ENCODE measurements at regions not wholly inside any gene's neighbourhood (a gene's known extent, or its start where the extent isn't known, plus 50 kb on each side); places are given as distances from the start of the nearest gene placed in this dataset.

- Histone ChIP-seq H3K4me3 (no peak overlapping the region), H3K36me3 (no peaks in the 10 kb centered on the region), H3K9me3 (no peaks in the 10 kb centered on the region), H3K4me1 (ENCODE audit: insufficient read depth) (no peaks in the 10 kb centered on the region), H3K27ac (no peak overlapping the region), H3K27me3 (no peaks in the 10 kb centered on the region)
- DNase-seq, result no peak
- intact Hi-C loops (cut with DNase I), result no loop called here
- TF ChIP-seq POLR2A (IDR thresholded peaks at IDR 0.05), result no peak
- TF ChIP-seq, protein P1, sequence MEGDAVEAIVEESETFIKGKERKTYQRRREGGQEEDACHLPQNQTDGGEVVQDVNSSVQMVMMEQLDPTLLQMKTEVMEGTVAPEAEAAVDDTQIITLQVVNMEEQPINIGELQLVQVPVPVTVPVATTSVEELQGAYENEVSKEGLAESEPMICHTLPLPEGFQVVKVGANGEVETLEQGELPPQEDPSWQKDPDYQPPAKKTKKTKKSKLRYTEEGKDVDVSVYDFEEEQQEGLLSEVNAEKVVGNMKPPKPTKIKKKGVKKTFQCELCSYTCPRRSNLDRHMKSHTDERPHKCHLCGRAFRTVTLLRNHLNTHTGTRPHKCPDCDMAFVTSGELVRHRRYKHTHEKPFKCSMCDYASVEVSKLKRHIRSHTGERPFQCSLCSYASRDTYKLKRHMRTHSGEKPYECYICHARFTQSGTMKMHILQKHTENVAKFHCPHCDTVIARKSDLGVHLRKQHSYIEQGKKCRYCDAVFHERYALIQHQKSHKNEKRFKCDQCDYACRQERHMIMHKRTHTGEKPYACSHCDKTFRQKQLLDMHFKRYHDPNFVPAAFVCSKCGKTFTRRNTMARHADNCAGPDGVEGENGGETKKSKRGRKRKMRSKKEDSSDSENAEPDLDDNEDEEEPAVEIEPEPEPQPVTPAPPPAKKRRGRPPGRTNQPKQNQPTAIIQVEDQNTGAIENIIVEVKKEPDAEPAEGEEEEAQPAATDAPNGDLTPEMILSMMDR (IDR thresholded peaks at IDR 0.05), result no peak
- no peak for TF ChIP-seq EP300 (IDR thresholded peaks at IDR 0.05)
- 11 to 46% (median 16%) methylated on average over 5 of the region's 5 CpGs for WGBS, 3 donors
Measured at GRCh38 chr16:82567175-82567574, 59.6 kb upstream of the CDH13 start.

DNA sequence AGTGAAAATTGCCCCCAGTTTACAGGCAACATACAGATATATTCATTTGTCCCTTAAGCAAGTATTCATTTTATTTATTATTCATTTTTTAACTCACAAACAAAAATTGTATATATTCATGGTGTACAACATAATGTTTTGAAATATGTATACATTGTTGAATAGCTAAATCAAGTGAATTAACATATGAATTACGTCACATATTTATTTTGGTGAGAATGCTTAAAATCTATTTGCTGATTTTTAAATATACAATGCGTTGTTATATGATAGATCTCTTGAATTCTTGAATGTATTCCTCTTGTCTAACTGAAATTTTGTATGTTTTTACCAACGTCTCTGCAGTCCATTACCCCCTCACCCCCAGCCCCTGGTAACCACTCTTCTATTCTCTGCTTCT lies 63.4 kb upstream of the CDH13 start:
- H3K4me3 ChIP-seq, result no peak overlapping the region
- no peaks in the 10 kb centered on the region for H3K9me3 ChIP-seq
- H3K4me1 ChIP-seq (ENCODE audit: insufficient read depth), result no peaks in the 10 kb centered on the region
- 74 to 85% (median 82%) methylated on average over 3 of the region's 3 CpGs for WGBS, 3 donors
- intact Hi-C loops (cut with DNase I), result no loop called here
- H3K36me3 ChIP-seq, result no peaks in the 10 kb centered on the region
- H3K27ac ChIP-seq, result no peak overlapping the region
- TF ChIP-seq POLR2A (IDR thresholded peaks at IDR 0.05), result no peak
- TF ChIP-seq, protein P1 (IDR thresholded peaks at IDR 0.05), result no peak
- no peak for TF ChIP-seq EP300 (IDR thresholded peaks at IDR 0.05)
- DNase-seq, result no peak
- no peaks in the 10 kb centered on the region for H3K27me3 ChIP-seq

DNA sequence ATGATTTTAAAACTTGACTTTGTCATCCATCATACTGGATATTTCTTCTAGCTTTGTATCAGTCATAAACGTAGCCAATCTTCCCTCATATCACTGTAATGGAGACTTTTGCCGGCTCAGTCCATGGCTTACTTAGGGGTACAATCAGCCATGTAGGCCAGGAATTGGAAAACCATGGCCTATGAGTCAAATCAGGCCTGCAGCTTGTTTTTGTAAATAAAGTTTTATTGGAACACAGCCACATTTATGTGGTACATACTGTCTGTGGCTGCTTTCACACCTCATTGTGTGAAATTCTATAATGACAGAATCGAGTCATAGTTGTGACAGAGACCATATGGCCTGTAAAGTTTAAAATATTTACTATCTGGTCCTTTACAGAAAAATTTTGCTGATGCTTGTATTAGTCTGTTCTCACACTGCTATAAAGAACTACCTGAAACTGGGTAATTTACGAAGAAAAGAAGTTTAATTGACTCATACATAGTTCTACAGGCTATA lies 64.5 kb upstream of the CDH13 start:
- no peaks in the 10 kb centered on the region for H3K36me3 ChIP-seq
- TF ChIP-seq EP300 (IDR thresholded peaks at IDR 0.05) (no peak), POLR2A (IDR thresholded peaks at IDR 0.05) (no peak)
- TF ChIP-seq, protein P1 (IDR thresholded peaks at IDR 0.05), result no peak
- intact Hi-C loops (cut with DNase I), result no loop called here

GRCh38 chr16:82560805-82561325 lies 65.9 kb upstream of the CDH13 start:
- WGBS, 3 donors, result 33 to 53% (median 50%) methylated on average over 7 of the region's 7 CpGs
- TF ChIP-seq EP300 (IDR thresholded peaks at IDR 0.05) (no peak), POLR2A (IDR thresholded peaks at IDR 0.05) (no peak)
- TF ChIP-seq, protein P1 (IDR thresholded peaks at IDR 0.05), result no peak
- Histone ChIP-seq H3K9me3 (peaks cover 0 to 3% of the 10 kb centered on the region in 2 donors), H3K4me1 (ENCODE audit: insufficient read depth) (no peaks in the 10 kb centered on the region), H3K4me3 (no peak overlapping the region), H3K27me3 (no peaks in the 10 kb centered on the region), H3K36me3 (no peaks in the 10 kb centered on the region), H3K27ac (no peak overlapping the region)
- DNase-seq, result no peak
- intact Hi-C loops (cut with DNase I), result no loop called here

More for the DNA sequence above, 64.5 kb upstream of the CDH13 start:
- Histone ChIP-seq H3K9me3 (no peaks in the 10 kb centered on the region), H3K27ac (no peak overlapping the region), H3K4me1 (ENCODE audit: insufficient read depth) (no peaks in the 10 kb centered on the region), H3K4me3 (no peak overlapping the region), H3K27me3 (no peaks in the 10 kb centered on the region)
- whole genome bisulfite sequencing, 3 donors, result 68 to 81% (median 79%) methylated on average over 4 of the region's 4 CpGs
- DNase-seq, result no peak
